ENCODE measurements at regions not wholly inside any gene's neighbourhood (a gene's known extent, or its start where the extent isn't known, plus 50 kb on each side); places are given as distances from the start of the nearest gene placed in this dataset.

- ChIA-PET POLR2A (no interaction called here), CTCF (no interaction called here)
- no peak overlapping the region for H3K27ac ChIP-seq (ENCODE audit: extremely low read depth, low read depth, low read length)
- H3K9me3 ChIP-seq (ENCODE audit: control insufficient read depth, insufficient read depth, low read depth, low read length) = no peaks in the 10 kb centered on the region
- no peaks in the 10 kb centered on the region for H3K36me3 ChIP-seq (ENCODE audit: control insufficient read depth in 2 of 2, insufficient read depth in 1 of 2, low read length in 2 of 2)
- TF ChIP-seq HOXC10 (CRISPR knock-in tag; IDR thresholded peaks at IDR 0.05) (no peak), ZNF18 (tag by site-specific recombination; IDR thresholded peaks at IDR 0.05) (no peak), ZNF596 (tag by site-specific recombination; IDR thresholded peaks at IDR 0.05) (no peak), ZNF488 (tag by site-specific recombination; IDR thresholded peaks at IDR 0.05) (no peak)
- no peak overlapping the region for H3K4me3 ChIP-seq (ENCODE audit: low read depth, low read length)
- H3K4me1 ChIP-seq (ENCODE audit: control insufficient read depth, insufficient read depth, low read length) = no peaks in the 10 kb centered on the region
Observed at GRCh38 chr7:88700725-88701124, 58.8 kb upstream of the ZNF804B start.

GRCh38 chr7:88694207-88694606, 65.3 kb upstream of the ZNF804B start:
- POLR2A ChIA-PET = no interaction called here
- Histone ChIP-seq H3K4me3 (ENCODE audit: low read depth, low read length) (no peak overlapping the region), H3K27ac (ENCODE audit: extremely low read depth, low read depth, low read length) (no peak overlapping the region), H3K4me1 (ENCODE audit: control insufficient read depth, insufficient read depth, low read length) (no peaks in the 10 kb centered on the region), H3K36me3 (ENCODE audit: control insufficient read depth in 2 of 2, insufficient read depth in 1 of 2, low read length in 2 of 2) (no peaks in the 10 kb centered on the region), H3K9me3 (ENCODE audit: control insufficient read depth, insufficient read depth, low read depth, low read length) (no peaks in the 10 kb centered on the region)
- CTCF ChIA-PET = no interaction called here
- TF ChIP-seq ZNF792 (tag by site-specific recombination; IDR thresholded peaks at IDR 0.05) = no peak
- TF ChIP-seq ZFHX2 (tag by site-specific recombination; conservative IDR thresholded peaks at IDR 0.05) = no peak
- TF ChIP-seq ZNF449 (tag by site-specific recombination; IDR thresholded peaks at IDR 0.05) = no peak
- TF ChIP-seq EGR2 (tag by site-specific recombination; IDR thresholded peaks at IDR 0.05; ENCODE audit: low read depth) = no peak
- TF ChIP-seq ZNF580 (tag by site-specific recombination; IDR thresholded peaks at IDR 0.05) = no peak
- no peak for TF ChIP-seq PBX3 (CRISPR knock-in tag; IDR thresholded peaks at IDR 0.05)
- TF ChIP-seq ZNF132 (tag by site-specific recombination; IDR thresholded peaks at IDR 0.05; ENCODE audit: borderline replicate concordance) = no peak
- no peak for TF ChIP-seq ZNF335 (tag by site-specific recombination; conservative IDR thresholded peaks at IDR 0.05)
- no peak for TF ChIP-seq ZNF560 (tag by site-specific recombination; IDR thresholded peaks at IDR 0.05; ENCODE audit: borderline replicate concordance)
- no peak for TF ChIP-seq REPIN1 (tag by site-specific recombination; IDR thresholded peaks at IDR 0.05; ENCODE audit: low read depth)
- no peak for TF ChIP-seq ZFP3 (tag by site-specific recombination; IDR thresholded peaks at IDR 0.05; ENCODE audit: low read depth)
- no peak for TF ChIP-seq SETDB1 (IDR thresholded peaks at IDR 0.05; ENCODE audit: insufficient read length, low read length)
- no peak for TF ChIP-seq ZNF521 (tag by site-specific recombination; IDR thresholded peaks at IDR 0.05)
- no peak for TF ChIP-seq ZNF23 (tag by site-specific recombination; IDR thresholded peaks at IDR 0.05; ENCODE audit: borderline replicate concordance)

- H3K36me3 ChIP-seq (ENCODE audit: control insufficient read depth in 2 of 2, insufficient read depth in 1 of 2, low read length in 2 of 2) = no peaks in the 10 kb centered on the region
- POLR2A ChIA-PET = no interaction called here
- no peak overlapping the region for H3K4me3 ChIP-seq (ENCODE audit: low read depth, low read length)
- CTCF ChIA-PET = no interaction called here
- TF ChIP-seq ZNF266 (tag by site-specific recombination; IDR thresholded peaks at IDR 0.05; ENCODE audit: low read depth) (no peak), ZNF148 (tag by site-specific recombination; IDR thresholded peaks at IDR 0.05; ENCODE audit: borderline replicate concordance) (no peak), KLF10 (tag by site-specific recombination; IDR thresholded peaks at IDR 0.05) (no peak), ZNF2 (tag by site-specific recombination; IDR thresholded peaks at IDR 0.05) (no peak), ZSCAN30 (tag by site-specific recombination; IDR thresholded peaks at IDR 0.05) (no peak), ZNF416 (tag by site-specific recombination; IDR thresholded peaks at IDR 0.05) (no peak), ZNF561 (tag by site-specific recombination; IDR thresholded peaks at IDR 0.05; ENCODE audit: borderline replicate concordance) (no peak), ZNF621 (tag by site-specific recombination; IDR thresholded peaks at IDR 0.05) (no peak), ZNF169 (tag by site-specific recombination; IDR thresholded peaks at IDR 0.05) (no peak)
- no peaks in the 10 kb centered on the region for H3K4me1 ChIP-seq (ENCODE audit: control insufficient read depth, insufficient read depth, low read length)
- H3K27ac ChIP-seq (ENCODE audit: extremely low read depth, low read depth, low read length) = no peak overlapping the region
- no peaks in the 10 kb centered on the region for H3K9me3 ChIP-seq (ENCODE audit: control insufficient read depth, insufficient read depth, low read depth, low read length)
Observed at GRCh38 chr7:88693131-88693530, 66.4 kb upstream of the ZNF804B start.
